GM12892 (cell line): ENCODE measurements at regions not wholly inside any gene's neighbourhood (a gene's known extent, or its start where the extent isn't known, plus 50 kb on each side); places are given as distances from the start of the nearest gene placed in this dataset.

Experiments used
- POLR2A ChIP-seq: IDR thresholded peaks from 2 replicates; pipeline ENCODE4 v1.6.1; 2011; ENCODE audit warnings: low read depth, low read length, control low read depth
- POLR2AphosphoS5 ChIP-seq: IDR thresholded peaks from 2 replicates; pipeline ENCODE4 v1.6.1; 2011; ENCODE audit warnings: low read depth, low read length, control low read depth
- TAF1 ChIP-seq: IDR thresholded peaks from 2 replicates; pipeline ENCODE4 v1.6.1; 2011; ENCODE audit warnings: low read depth, mild to moderate bottlenecking, control low read depth, low read length, borderline replicate concordance

DNA sequence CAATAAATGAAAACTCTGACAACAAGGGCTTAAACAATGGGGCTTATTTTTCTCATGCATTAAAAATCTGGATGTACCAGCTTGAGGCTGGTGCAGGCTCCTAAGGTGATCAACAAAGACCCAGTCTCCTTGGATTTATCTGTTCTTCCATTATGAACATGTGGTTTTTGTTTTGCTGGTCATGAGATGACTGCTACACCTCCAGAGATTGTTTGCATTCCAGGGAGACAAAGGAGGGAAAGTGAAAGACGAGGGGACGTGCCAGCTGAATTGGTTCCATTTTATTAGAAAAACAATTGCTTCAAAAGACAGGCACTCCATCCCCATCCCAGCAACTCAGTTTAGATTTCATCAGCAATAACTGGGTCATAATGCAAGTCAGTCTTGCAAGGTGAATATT is 90.9 kb upstream of the KCNK1 start:
- no peak for TF ChIP-seq POLR2A
- no peak for TF ChIP-seq TAF1
- no peak for TF ChIP-seq POLR2AphosphoS5
